ENCODE measurements at regions not wholly inside any gene's neighbourhood (a gene's known extent, or its start where the extent isn't known, plus 50 kb on each side); places are given as distances from the start of the nearest gene placed in this dataset.

- H3K36me3 ChIP-seq (ENCODE audit: insufficient read depth, low read length), result no peaks in the 10 kb centered on the region
- no peaks in the 10 kb centered on the region for H3K4me1 ChIP-seq (ENCODE audit: insufficient read depth, low read length)
- no peak overlapping the region for H3K27ac ChIP-seq (ENCODE audit: low read length)
- no peaks in the 10 kb centered on the region for H3K27me3 ChIP-seq (ENCODE audit: insufficient read depth, low read length, poor library complexity)
- TF ChIP-seq EZH2 (IDR thresholded peaks at IDR 0.05; ENCODE audit: borderline replicate concordance, low read depth, low read length, severe bottlenecking) (no peak), CTCF (IDR thresholded peaks at IDR 0.05; ENCODE audit: borderline replicate concordance, extremely low read depth, low read length, poor library complexity, severe bottlenecking) (no peak)
- H2AFZ ChIP-seq (ENCODE audit: low read depth, low read length), result no peak overlapping the region; the same call in 1 of the 2 replicates
- no peaks in the 10 kb centered on the region for H3K79me2 ChIP-seq (ENCODE audit: insufficient read depth, low read length)
- H4K20me1 ChIP-seq (ENCODE audit: insufficient read depth, low read length), result no peaks in the 10 kb centered on the region
- no peak overlapping the region for H3K4me2 ChIP-seq (ENCODE audit: insufficient read depth, low read length)
- no peak overlapping the region for H3K9ac ChIP-seq (ENCODE audit: low read depth, low read length)
- DNase-seq (no peak), ATAC-seq (ENCODE audit: insufficient read depth, low read depth) (no peak)
- no peak overlapping the region for H3K4me3 ChIP-seq (ENCODE audit: low read depth in 1 of 2, low read length in 2 of 2)
- no peaks in the 10 kb centered on the region for H3K9me3 ChIP-seq (ENCODE audit: insufficient read depth, low read length, severe bottlenecking)
These were observed 488.6 kb upstream of the RGS18 start for GRCh38 chr1:191669629-191670028.

- no peaks in the 10 kb centered on the region for H3K27me3 ChIP-seq (ENCODE audit: insufficient read depth, low read length, poor library complexity)
- H3K4me1 ChIP-seq (ENCODE audit: insufficient read depth, low read length), result no peaks in the 10 kb centered on the region
- H3K9ac ChIP-seq (ENCODE audit: low read depth, low read length), result no peak overlapping the region
- H4K20me1 ChIP-seq (ENCODE audit: insufficient read depth, low read length), result no peaks in the 10 kb centered on the region
- no peaks in the 10 kb centered on the region for H3K36me3 ChIP-seq (ENCODE audit: insufficient read depth, low read length)
- no peak overlapping the region for H3K4me2 ChIP-seq (ENCODE audit: insufficient read depth, low read length)
- no peak overlapping the region for H3K27ac ChIP-seq (ENCODE audit: low read length)
- DNase-seq (no peak), ATAC-seq (ENCODE audit: insufficient read depth, low read depth) (no peak)
- H3K79me2 ChIP-seq (ENCODE audit: insufficient read depth, low read length), result no peaks in the 10 kb centered on the region
- TF ChIP-seq CTCF (IDR thresholded peaks at IDR 0.05; ENCODE audit: borderline replicate concordance, extremely low read depth, low read length, poor library complexity, severe bottlenecking) (no peak), EZH2 (IDR thresholded peaks at IDR 0.05; ENCODE audit: borderline replicate concordance, low read depth, low read length, severe bottlenecking) (no peak)
- H3K9me3 ChIP-seq (ENCODE audit: insufficient read depth, low read length, severe bottlenecking), result no peaks in the 10 kb centered on the region
- no peak overlapping the region for H2AFZ ChIP-seq (ENCODE audit: low read depth, low read length)
- no peak overlapping the region for H3K4me3 ChIP-seq (ENCODE audit: low read depth in 1 of 2, low read length in 2 of 2)
These were observed 487.0 kb upstream of the RGS18 start for GRCh38 chr1:191671236-191671635.

GRCh38 chr1:191674626-191675179, 483.6 kb upstream of the RGS18 start:
- Histone ChIP-seq H3K9me3 (ENCODE audit: insufficient read depth, low read length, severe bottlenecking) (no peaks in the 10 kb centered on the region), H3K4me3 (ENCODE audit: low read depth in 1 of 2, low read length in 2 of 2) (no peak overlapping the region), H3K27ac (ENCODE audit: low read length) (no peak overlapping the region), H3K36me3 (ENCODE audit: insufficient read depth, low read length) (no peaks in the 10 kb centered on the region), H3K4me2 (ENCODE audit: insufficient read depth, low read length) (no peak overlapping the region), H3K4me1 (ENCODE audit: insufficient read depth, low read length) (no peaks in the 10 kb centered on the region), H3K79me2 (ENCODE audit: insufficient read depth, low read length) (no peaks in the 10 kb centered on the region), H3K27me3 (ENCODE audit: insufficient read depth, low read length, poor library complexity) (no peaks in the 10 kb centered on the region), H4K20me1 (ENCODE audit: insufficient read depth, low read length) (no peaks in the 10 kb centered on the region), H2AFZ (ENCODE audit: low read depth, low read length) (no peak overlapping the region), H3K9ac (ENCODE audit: low read depth, low read length) (no peak overlapping the region)
- DNase-seq, result no peak
- no peak for TF ChIP-seq EZH2 (IDR thresholded peaks at IDR 0.05; ENCODE audit: borderline replicate concordance, low read depth, low read length, severe bottlenecking)
- no peak for TF ChIP-seq CTCF (IDR thresholded peaks at IDR 0.05; ENCODE audit: borderline replicate concordance, extremely low read depth, low read length, poor library complexity, severe bottlenecking)
- ATAC-seq (ENCODE audit: insufficient read depth, low read depth), result no peak
